NB4 (cell line): ENCODE measurements at regions not wholly inside any gene's neighbourhood (a gene's known extent, or its start where the extent isn't known, plus 50 kb on each side); places are given as distances from the start of the nearest gene placed in this dataset.
A peak's percentile ranks its signal among the peaks of the same experiment; 100 is the strongest.

Experiments
- DNase-seq: peaks from one replicate; pipeline ENCODE4 v3.0.0; 2010; ENCODE audit warnings: low read depth
- H3K4me3 ChIP-seq: one replicate; pipeline ENCODE4 v1.5.1; 2011; ENCODE audit warnings: mild to moderate bottlenecking, low read depth, low read length, moderate library complexity
- CTCF ChIP-seq: IDR thresholded peaks from one replicate; pipeline ENCODE4 v1.5.1; 2012; ENCODE audit warnings: low read depth, low read length
- MYC ChIP-seq: IDR thresholded peaks from 2 replicates; pipeline ENCODE4 v1.6.1; 2011; ENCODE audit warnings: low read depth, low read length
- POLR2A ChIP-seq: IDR thresholded peaks from 2 replicates; pipeline ENCODE4 v1.6.1; 2011; ENCODE audit warnings: mild to moderate bottlenecking; ENCODE audit not compliant: insufficient read length; ENCODE audit errors: extremely low read depth
- TF ChIP-seq, protein P1 (sequence below): IDR thresholded peaks from 2 replicates; pipeline ENCODE4 v1.6.1; 2011; ENCODE audit warnings: low read depth, low read length

- DNase-seq: no peak
- TF ChIP-seq MYC: no peak
- TF ChIP-seq, protein P1, sequence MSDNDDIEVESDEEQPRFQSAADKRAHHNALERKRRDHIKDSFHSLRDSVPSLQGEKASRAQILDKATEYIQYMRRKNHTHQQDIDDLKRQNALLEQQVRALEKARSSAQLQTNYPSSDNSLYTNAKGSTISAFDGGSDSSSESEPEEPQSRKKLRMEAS: no peak
- no peak overlapping the region for H3K4me3 ChIP-seq
Observed at GRCh38 chr7:50939021-50939420, 156.3 kb upstream of the GRB10 start.

DNA sequence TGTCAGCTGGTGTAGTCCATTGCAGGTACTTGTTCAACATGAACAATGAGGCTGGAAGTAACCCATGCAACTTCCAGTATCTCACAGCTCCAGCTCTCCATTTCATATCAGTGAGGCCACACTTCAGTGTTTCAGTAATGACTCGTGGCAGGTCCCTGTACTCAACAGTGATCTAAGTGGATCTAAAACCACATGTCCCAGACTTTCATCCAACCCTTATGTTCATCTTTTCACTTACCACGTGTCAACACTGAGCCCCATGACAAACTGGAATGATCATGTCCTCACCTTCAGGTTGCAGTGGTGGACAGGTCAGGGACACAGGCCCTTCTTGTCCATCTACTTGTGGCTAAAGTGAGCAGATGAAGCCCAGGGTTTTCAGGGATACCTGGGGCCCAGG, 155.0 kb upstream of the GRB10 start:
- H3K4me3 ChIP-seq: no peak overlapping the region
- no peak for DNase-seq
- no peak for TF ChIP-seq MYC
- TF ChIP-seq, protein P1: no peak
- no peak for TF ChIP-seq POLR2A

- no peak for DNase-seq
- H3K4me3 ChIP-seq: no peak overlapping the region
- TF ChIP-seq POLR2A: no peak
- no peak for TF ChIP-seq MYC
- TF ChIP-seq, protein P1: no peak
- no peak for TF ChIP-seq CTCF
Observed at GRCh38 chr7:50926049-50926448, 143.4 kb upstream of the GRB10 start.

- DNase-seq: no peak
- TF ChIP-seq MYC (no peak), POLR2A (no peak), CTCF (no peak)
- TF ChIP-seq, protein P1: no peak
- no peak overlapping the region for H3K4me3 ChIP-seq
Observed at GRCh38 chr7:50923476-50923875, 140.8 kb upstream of the GRB10 start.

DNA sequence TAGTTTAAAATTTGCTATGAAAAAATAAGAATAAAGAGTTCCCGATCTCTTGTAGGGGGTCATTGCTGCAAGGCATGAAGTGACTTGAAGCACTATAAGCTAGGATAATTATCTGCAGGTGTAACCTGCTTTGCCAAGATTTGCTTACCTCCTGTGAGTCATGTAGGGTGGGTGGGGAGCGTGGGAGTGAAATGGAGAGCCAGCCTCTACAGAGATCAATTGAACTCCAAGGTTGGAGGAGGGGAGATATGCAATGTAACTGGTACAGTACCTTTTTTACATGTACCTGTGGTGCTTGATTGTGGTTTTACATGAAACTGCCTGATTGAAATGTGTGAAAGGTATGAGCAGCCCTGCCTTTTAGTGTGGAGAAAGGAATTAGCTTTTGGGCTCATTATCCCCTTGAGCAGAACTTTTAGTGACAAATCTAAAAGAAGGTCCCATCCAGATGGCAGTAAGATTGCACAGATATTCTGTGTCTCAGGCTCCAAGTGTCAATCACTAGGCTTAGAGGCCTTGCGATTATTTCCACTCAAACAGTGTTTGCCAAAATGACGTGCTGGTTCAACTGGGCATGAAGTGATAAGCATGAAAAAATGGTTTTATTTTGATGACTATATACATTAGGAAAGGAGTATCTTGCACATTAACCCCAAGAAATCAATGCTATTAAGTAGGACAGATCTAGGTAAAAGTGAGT, 138.6 kb upstream of the GRB10 start:
- DNase-seq: no peak
- no peak overlapping the region for H3K4me3 ChIP-seq
- TF ChIP-seq MYC (no peak), CTCF (no peak)

- DNase-seq: no peak
- no peak overlapping the region for H3K4me3 ChIP-seq
- TF ChIP-seq MYC (no peak), POLR2A (no peak), CTCF (no peak)
- TF ChIP-seq, protein P1: peak; percentile 29; the same call in 1 of the 2 replicates
Observed at GRCh38 chr7:50920031-50920635, 137.4 kb upstream of the GRB10 start.

- TF ChIP-seq, protein P1: no peak
- no peak for TF ChIP-seq POLR2A
- TF ChIP-seq MYC: no peak
- no peak for TF ChIP-seq CTCF
- H3K4me3 ChIP-seq: no peak overlapping the region
- no peak for DNase-seq
Observed at GRCh38 chr7:50915621-50916020, 132.9 kb upstream of the GRB10 start.
